Lung microvascular endothelial cell (primary cell): ENCODE measurements at regions not wholly inside any gene's neighbourhood (a gene's known extent, or its start where the extent isn't known, plus 50 kb on each side); places are given as distances from the start of the nearest gene placed in this dataset.

Experiments used
- DNase-seq, 2 donors: peaks; one replicate each; pipeline versions ENCODE4 v3.0.0 to v3.0.0-alpha.2; 2010; ENCODE audit warnings: low read depth in 2 of 2

DNA sequence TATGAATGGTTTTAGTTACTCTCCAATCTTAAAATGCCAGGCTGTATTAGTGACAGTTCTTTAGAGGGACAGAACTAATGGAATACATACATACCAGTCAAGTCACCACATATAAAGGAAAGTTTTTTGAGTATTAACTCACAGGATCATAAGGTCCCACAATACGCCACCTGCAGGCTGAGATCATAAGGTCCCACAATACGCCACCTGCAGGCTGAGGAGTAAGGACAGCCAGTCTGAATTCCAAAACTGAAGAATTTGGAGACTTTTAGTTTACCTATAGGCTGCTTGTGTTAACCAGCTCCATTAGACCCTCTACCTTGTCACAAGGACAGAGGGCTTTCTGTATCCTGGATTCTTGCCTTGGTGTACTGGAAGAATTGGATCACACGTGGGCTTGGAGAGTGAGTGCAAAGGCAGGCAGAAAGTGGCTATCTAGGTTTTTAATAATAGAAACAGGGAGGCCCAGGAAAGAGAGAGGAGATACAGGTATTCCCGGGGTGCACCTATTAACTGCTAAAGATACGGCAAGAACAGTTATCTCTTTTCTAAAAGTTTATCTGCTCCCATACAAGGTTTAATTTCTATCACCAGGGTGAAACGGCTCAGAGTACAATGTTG is 234.9 kb upstream of the CYRIA start:
- DNase-seq, result peak in 1 of 2 donors; percentile 52

DNA sequence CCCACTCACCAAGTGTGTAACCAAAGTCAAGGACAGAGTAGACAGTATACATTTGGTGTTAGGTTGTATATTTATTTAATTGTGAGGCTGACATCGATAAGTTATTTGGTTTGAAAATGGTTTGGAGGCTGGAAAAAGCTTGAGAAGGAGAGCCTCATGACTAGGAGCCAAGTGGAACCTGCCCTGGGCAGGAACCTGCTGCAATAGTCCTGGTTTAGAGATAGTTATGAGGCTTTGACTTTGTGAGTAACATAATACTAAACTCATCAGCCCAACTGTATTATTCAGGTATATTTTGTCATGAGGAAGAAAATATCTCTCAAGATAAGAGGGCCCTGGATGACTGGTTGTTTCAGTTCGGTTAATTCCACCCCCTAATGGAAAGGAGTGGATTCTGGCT is 234.3 kb upstream of the CYRIA start:
- no peak for DNase-seq

DNA sequence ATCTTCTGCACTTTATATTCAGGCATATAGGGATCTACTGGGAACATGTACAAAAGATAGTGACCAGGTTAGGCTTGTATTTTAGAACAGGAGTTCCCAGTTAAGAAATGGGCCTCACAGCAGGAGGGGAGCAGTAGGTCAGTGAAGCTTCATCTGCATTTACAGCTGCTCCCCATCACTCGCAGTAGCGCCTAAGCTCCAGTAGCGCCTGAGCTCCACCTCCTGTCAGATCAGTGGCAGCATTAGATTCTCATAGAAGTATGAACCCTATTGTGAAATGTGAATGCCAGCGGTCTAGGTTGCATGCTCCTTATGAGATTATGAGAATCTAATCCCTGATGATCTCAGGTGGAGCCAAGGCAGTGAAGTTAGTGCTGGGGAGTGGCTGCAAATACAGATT is 224.4 kb upstream of the CYRIA start:
- DNase-seq, result no peak

DNA sequence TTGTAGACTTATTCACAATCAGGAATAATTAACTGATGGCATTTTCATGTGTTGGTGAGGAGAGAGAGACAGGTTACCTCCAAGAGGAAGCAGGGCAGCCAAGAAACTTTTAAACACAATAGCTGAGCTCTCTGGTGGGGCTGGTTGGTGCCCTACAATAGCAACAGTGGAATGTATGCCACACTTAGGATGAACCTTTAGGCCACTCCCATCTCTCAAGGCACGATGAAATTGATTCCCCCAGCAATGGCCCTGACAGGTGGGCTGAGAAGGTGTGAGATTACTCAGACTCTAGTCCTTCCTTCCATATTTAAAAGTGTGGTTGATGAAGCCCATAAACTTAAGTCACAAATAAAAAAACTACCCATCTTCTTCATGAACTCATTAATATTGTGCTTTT is 219.4 kb upstream of the CYRIA start:
- no peak for DNase-seq

DNA sequence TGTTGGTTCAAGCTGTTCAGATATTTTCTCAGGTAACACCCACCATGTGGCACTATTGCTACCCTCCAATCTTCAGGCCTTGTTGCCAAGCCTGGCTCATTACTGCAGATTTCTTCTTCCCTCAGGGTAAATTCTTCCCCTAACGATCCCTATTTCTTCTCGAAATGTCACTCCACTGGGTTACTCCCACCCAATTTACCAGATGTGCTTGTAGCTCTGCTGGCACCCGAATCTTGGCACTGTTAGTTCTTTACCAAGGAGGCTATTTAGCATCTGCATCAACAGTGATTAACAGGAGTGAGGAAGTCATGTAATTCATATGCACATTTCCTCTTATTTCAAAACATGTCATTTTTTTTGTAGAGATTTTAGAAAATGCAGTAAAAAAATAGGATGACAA is 217.1 kb upstream of the CYRIA start:
- DNase-seq, result no peak

DNA sequence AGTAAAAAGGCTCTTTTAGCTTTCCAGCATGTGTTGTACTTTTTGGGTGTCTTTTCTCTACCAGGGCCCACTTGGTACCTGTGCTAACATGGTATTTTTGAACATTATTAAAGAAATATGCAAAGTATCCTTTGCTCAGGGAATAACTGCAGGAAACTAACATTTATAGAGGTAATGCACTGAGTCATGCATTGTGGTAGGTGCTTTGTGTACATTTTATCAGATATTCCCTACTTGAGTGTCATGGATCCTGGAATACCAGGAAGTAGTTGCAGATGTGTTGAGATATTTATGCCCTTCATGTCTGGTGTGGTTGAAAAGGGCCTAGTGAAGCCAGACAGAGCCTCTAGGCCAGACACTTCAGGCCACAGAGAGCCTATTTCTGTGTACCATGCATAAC is 215.5 kb upstream of the CYRIA start:
- no peak for DNase-seq

DNA sequence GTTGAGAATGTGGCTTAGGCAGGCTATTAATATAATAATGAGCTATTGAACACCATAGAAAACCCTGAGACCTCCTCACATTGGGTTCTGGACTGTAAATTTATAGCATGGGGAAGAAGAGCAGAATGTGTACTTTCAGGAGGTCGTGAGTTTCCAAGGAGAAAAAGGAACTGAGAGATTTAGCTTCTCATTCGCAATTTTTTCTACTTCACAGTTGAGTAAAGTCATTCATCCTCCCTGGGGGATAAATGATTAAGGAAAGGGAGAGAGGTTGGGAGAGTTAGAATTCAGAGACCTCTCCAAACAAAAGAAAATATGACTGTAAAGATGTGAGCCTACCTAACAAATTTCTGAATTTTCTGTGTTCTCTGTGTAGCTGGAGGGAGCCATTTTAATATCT is 205.8 kb upstream of the CYRIA start:
- DNase-seq, result no peak

DNA sequence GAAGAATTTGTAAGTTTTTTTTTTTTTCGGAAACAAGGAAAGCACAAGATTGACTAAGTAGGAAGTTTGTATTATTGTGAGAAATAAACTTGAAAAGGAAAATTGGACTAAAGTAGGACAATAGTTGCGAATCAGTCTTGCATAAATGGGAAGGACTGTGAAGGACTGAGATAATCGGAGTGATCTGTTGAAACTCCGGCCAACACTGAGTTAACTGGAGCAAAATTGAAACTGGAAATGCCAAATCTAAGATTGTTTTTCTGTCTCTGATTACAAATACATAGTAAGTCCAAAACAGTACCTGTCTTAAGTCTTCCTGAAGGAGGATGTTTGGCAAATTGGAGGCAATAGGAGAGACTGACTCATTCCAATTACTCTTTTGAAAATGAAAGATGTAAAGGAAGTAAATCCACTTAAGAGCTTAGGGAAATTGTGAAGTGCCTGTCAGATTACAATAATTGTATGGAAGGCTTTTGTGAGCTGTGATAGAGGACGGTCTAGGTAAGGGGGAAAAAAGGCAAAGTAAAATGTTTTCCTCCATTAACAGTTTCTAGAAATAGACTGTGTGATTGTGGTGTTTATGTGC is 204.9 kb upstream of the CYRIA start:
- DNase-seq, result no peak

DNA sequence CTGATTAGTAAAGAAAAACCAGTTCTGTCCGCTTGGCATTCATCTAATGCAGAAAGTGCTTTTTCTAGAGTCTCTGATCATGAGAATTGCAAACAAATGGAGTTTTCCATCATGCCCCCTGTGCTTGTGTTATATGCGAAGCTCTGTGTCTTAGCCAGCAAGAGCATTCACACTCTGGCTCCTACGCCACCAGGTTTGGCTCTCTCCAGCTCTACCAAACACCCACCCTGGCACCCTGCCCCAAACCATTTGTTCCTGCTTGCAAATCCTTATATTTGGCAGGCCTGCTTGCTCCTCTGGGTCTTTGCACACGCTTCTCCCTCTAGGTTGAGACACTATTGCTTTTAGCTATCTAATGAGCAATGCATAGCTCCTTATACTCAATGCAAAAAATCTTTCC is 204.1 kb upstream of the CYRIA start:
- no peak for DNase-seq

DNA sequence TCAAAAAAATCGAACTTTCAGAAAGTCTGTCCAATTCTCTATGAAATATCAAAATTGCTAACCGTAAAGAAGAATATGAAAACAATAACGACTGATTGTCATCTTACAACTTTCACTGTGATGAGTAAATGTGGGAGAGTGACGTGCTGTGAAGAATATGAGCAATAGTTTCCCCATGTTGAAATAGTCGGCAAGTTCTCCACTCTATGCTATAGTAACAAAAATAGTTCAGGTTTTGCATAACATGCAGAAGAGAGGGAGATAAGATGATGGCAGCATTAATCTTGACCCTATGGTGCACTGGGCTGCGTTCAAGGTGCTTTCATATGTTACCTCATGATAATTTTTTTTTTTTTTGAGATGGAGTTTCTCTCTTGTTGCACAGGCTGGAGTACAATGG is 196.8 kb upstream of the CYRIA start:
- no peak for DNase-seq

DNA sequence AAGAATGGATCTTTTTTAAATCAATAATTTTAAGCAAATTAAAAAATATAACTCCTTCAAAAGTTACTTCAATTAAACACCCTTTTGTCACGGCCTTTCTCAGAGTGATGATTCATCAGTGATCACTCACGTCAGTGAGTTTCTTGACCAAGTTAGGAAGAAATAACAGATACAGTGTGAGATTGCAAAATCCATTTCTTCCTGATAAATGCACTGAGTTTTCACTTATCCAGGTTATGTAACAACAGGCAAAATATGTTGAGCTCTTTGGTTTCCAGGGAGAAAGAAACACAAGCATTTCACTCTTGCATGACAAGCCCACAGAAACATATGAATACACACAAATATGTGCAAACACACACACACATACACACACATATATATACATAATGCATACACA is 195.9 kb upstream of the CYRIA start:
- no peak for DNase-seq

DNA sequence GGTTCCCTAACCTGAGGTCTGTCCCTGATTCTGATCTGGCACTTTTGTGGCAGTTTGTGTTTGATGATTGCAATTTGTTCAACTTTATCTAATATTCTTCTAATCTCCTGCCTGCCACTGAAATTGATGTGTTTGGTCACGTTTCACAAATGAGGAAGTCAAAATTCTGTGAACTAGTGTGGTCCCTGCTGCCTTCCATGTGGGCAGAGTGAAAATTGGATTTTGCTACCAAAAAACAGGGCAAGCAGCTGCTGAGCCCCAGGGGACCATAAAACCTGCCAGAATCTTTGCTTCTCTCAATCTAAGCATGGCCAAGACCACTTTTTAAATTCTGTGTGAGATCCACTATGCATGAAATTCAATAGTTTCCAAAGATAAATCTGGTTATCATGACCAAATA is 195.5 kb upstream of the CYRIA start:
- DNase-seq, result no peak

DNA sequence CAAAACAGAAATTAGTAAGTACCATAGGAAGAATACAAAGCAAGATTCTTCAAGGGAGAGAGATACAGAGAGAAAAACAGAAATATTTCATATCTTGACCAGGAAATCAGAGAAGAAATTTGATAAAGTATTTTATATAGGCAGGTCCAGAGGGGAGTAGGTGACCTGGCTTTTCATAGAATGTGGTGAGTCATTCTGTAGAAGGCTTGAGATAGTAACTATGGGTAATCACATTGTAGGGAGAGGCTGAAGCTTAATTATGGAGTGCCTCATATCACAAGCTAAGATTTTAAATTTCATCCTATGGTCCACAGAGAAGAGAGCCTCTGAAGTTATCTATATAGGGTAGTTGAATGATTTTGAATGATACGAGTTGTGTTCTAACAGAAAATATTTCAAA is 195.0 kb upstream of the CYRIA start:
- no peak for DNase-seq

DNA sequence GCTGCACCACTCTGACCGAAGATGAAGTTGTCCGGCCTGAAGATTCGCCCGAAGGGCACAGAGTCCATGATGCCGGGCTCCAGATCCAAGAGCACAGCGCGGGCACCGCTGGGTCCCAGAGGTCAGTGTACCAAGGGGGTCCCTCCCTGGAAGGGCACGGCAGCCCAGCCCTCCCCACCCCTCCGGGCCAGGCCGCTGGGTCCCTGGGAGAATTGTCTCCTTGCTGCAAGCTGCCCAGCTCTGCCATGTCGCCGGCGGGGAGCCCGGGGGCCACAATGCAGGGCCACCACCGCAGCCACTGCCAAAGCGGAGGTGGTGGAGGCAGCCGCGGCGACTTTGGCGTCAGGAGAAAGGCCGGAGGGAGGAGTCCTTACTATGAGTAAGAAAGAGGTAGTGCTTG is 189.5 kb upstream of the CYRIA start:
- DNase-seq, result no peak

DNA sequence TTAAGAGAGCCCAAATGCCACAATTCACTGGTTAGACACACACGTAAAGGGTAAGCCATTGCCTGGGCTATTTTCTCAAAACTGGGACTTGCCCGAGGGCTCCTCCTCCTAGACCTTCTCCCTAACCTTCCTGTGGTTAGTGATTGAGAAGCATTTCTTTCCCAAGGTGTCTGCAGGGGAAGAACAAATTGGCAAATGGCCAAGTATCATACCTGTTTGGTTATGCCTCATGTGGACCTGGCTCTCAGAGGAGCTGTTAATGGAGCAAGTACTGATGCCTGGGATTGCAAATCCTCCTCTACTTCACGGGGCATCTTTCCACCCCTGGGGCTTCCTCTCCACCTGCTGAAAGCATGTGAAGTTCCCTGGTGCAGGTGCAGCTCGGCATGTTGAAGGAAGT is 187.5 kb upstream of the CYRIA start:
- no peak for DNase-seq

DNA sequence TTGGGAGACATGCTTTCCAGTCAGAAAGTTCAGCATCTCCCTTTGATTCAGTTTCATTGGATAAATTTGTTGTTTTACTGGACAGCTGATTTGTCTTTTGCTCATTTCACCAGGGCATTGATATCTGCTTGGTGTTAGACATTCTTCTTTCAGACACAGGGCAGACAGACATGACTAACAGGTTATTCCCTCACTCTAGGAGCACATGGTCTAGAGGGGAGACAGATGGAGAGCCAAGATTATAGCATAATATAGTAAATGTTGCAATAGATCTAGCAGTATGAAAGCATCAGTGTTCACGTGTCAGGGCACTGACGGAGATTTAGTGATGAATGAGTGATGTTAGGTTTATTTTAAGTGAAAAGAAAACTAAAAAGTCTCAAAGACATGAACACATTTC is 187.0 kb upstream of the CYRIA start:
- DNase-seq, result no peak

DNA sequence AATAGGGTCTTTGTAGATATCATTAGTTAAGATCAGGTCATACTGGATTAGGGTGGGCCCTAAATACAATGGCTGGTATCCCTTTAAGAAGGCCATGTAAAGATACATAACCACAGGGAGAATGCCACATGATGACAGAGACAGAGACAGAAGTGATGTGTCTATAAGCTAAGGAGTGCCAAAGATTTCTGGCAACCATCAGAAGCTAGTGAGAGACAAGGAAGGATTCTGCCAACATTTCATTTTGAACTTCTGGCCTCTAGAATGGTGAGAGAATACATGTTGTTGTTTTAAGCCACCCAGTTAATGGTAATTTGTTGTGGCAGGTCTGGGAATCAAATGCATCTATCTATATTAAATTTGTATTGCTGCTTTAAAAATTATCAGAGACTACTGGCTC is 185.5 kb upstream of the CYRIA start:
- DNase-seq, result no peak

DNA sequence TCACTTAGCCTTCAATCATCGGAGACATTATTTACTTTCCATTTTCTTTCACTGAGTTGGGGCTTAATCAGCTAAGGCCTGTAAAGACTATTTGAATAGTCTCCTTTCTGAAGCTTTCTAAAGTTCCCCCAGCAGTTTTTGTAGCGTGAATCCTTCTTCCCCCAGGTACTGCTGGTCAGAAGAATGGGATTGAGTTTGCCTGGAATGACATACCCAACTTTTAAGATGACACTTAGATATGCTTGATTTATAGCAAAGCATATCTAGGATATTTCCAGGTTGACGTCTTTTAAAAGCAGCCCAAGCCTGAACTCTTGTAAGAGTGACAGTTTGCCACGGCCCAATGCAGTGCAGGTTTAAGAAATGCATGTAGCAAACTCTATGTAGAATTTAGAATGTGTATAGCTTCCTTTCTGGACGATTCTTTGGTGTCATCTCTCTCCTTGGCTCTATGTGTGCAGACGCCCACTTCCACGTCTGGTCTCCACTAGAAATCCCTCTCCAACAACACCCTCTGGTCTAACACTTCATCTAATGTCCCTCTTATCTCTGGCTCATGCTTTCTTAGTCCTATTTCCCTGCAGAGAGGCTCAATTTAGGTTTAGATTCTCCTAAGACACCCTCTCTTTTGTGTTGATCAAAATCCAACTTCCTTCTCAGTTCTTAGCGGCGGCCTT is 175.0 kb upstream of the CYRIA start:
- no peak for DNase-seq

DNA sequence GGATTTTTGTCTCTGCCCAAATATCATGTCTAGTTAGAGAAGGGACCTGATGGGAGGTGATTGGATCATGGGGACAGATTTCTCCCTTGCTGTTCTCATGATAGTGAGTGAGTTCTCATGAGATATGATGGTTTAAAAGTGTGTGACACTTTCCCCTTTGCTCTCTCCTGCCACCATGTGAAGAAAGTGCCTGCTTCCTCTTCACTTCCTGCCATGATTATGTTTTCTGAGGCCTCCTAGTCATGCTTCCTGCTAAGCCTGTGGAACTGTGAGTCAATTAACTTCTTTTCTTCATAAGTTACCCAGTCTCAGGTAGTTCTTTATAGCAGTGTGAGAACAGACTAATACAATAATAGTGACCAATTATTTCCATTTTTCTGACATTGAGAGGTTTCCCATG is 167.3 kb upstream of the CYRIA start:
- no peak for DNase-seq

DNA sequence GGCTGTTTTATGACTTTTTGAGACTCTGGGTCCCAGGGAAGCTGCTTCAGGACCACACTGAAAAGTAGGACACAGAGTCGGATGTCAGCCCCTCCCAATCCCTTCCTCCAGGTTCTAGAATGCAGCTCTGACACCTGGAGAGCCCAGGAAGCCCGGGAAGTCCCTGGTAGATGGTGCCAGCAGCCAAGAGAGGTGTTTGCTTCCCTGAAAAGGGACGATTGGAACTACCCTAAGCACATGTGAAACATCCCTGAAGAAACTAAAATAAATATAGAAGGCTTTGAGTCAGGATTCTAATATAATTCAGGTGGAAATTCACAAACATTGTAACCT is 163.2 kb upstream of the CYRIA start:
- DNase-seq, result no peak

DNA sequence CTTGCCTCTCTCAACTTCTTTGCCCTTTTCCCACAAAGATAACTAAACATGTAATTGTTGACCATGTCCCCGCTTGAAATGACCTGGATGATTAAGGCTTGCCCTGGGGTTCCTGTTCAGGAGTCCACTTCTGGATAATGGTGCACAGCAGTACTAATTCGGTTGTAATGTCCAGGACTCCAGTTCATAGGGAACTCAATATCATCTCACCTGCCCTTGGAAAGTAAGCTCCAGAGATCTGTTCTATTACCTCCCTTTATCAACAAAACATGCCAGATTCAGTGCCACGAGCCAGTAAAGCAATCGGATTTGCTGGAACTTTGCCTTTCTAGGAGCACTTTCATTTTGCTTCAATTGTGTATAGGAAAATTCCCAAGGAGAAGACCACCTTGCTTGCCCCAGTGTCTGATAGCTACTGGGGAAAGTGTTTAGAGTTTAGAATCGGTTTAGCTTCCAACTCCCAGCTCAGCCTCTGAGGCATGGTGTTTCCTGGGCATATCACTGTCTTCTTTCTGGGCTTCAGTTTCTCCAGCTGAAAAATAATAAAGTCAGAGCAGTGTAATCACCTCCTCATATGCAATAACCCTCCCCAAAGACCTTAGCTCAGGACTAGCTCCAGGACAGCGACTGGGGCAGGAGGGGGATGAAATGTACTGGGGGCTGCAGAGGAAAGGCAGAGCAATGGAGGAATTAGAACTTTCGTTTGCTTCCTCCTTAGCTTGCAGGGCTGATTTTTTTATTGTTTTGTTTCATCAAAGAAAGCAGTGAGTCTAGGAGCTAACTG is 162.6 kb upstream of the CYRIA start:
- no peak for DNase-seq

DNA sequence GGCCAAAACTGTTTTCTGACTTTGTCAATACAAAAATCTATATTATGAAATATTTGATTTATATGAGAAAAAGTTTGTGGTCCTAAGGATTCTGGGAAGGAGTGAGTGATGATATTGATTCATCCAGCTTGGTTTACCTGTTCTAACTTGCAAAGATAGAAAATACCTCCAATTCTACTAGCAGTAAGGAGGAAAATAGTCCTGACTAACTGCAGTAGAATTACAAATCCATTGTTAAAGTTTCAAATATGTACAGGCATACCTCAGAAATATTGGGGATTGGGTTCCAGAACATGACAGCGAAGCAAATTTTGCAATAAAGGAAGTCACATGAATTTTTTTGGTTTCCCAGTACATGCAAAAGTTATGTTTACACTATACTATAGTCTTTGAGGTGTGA is 158.8 kb upstream of the CYRIA start:
- DNase-seq, result no peak

DNA sequence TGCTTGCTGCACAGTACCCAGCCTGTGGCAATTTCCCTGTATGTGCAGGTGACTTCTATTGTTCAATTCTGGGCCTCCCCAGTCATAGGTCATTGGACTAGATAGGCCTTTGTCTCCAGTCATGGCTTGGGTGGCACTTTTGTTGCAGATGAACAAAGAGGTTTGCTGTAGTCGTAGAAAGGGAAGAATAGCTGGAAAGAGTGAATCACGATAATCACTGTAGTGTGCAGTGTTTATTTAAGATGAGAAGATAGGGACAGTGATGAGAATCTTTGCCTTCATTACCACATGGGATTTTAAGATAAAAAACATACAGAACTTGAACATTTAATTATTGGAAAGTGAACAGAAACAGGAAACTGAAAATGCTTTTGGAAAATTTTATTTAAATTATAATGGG is 156.1 kb upstream of the CYRIA start:
- peak in 1 of 2 donors; percentile 80 for DNase-seq
